IMR-90 (cell line): ENCODE measurements at regions not wholly inside any gene's neighbourhood (a gene's known extent, or its start where the extent isn't known, plus 50 kb on each side); places are given as distances from the start of the nearest gene placed in this dataset.

ENCODE experiments used
- ATAC-seq: fragments of 200-7000 bp; cut with Tn5 transposase; 2 replicates; pipeline ENCODE4 v1.9.1; 2020; ENCODE audit warnings: low read depth, mild to moderate bottlenecking, moderate library complexity
- BruUV-seq: library from RNA; stranded (reverse); fragments of 400-500 nt; replicated peaks from 2 replicates; lab custom pipeline; 2021; lab: Mats Ljungman, UMichigan
- CTCF ChIA-PET: fragments of 300-600 bp; formaldehyde crosslinking; extraction: SDS; loops from one replicate; lab custom pipeline; 2021; ENCODE audit warnings: antibody characterized with exemption; lab: Yijun Ruan, JAX
- POLR2A ChIA-PET: fragments of 300-600 bp; sonication (Branson Sonifier 250); formaldehyde crosslinking; loops from one replicate; lab custom pipeline; 2022; ENCODE audit warnings: antibody characterized with exemption; ENCODE audit not compliant: unreplicated experiment; lab: Charles Lee
- DNase-seq: peaks from one replicate; pipeline ENCODE4 v3.0.0; 2013
- H2AFZ ChIP-seq: replicated peaks from 2 replicates; pipeline ENCODE3; 2013; ENCODE audit warnings: low read length, mild to moderate bottlenecking; ENCODE audit not compliant: poor library complexity
- H2AK5ac ChIP-seq: 2 replicates; pipeline ENCODE4 v1.6.1; 2013; ENCODE audit warnings: low read depth, low read length, inconsistent platforms
- H2AK9ac ChIP-seq: replicated peaks from 2 replicates; pipeline ENCODE3; 2013; ENCODE audit warnings: mild to moderate bottlenecking, low read depth, low read length, moderate library complexity; ENCODE audit not compliant: poor library complexity
- H2BK120ac ChIP-seq: 2 replicates; pipeline ENCODE4 v1.6.1; 2013; ENCODE audit warnings: low read depth, low read length, inconsistent platforms
- H2BK15ac ChIP-seq: 3 replicates; pipeline ENCODE4 v1.6.1; 2013; ENCODE audit warnings: low read depth, low read length, inconsistent platforms
- H2BK20ac ChIP-seq: 2 replicates; pipeline ENCODE4 v1.6.1; 2013; ENCODE audit warnings: low read depth, mild to moderate bottlenecking, inconsistent platforms, low read length, moderate library complexity
- H2BK5ac ChIP-seq: 2 replicates; pipeline ENCODE4 v1.6.1; 2013; ENCODE audit warnings: mild to moderate bottlenecking, low read depth, low read length, inconsistent platforms; ENCODE audit not compliant: poor library complexity, severe bottlenecking
- H3K14ac ChIP-seq: replicated peaks from 2 replicates; pipeline ENCODE4 v1.6.1; 2013; ENCODE audit warnings: low read depth, low read length, inconsistent platforms
- H3K18ac ChIP-seq: 2 replicates; pipeline ENCODE4 v1.6.1; 2013; ENCODE audit warnings: low read depth, low read length, control low read depth
- H3K23ac ChIP-seq: 2 replicates; pipeline ENCODE4 v1.6.1; 2013; ENCODE audit warnings: low read depth, low read length, inconsistent platforms
- H3K27ac ChIP-seq: 2 replicates; pipeline ENCODE4 v1.5.1; 2013; ENCODE audit warnings: mild to moderate bottlenecking, control low read depth, low read length; ENCODE audit not compliant: insufficient read depth
- H3K27me3 ChIP-seq: 2 replicates; pipeline ENCODE4 v1.6.1; 2013; ENCODE audit warnings: low read length; ENCODE audit not compliant: control insufficient read depth, insufficient read depth
- H3K36me3 ChIP-seq: 2 replicates; pipeline ENCODE4 v1.6.1; 2013; ENCODE audit warnings: low read length, mixed read lengths; ENCODE audit not compliant: control insufficient read depth, insufficient read depth
- H3K4ac ChIP-seq: 2 replicates; pipeline ENCODE4 v1.6.1; 2013; ENCODE audit warnings: low read depth, low read length, inconsistent platforms
- H3K4me1 ChIP-seq: 2 replicates; pipeline ENCODE4 v1.6.1; 2013; ENCODE audit warnings: low read length, mixed read lengths; ENCODE audit not compliant: control insufficient read depth, insufficient read depth
- H3K4me2 ChIP-seq: 2 replicates; pipeline ENCODE4 v1.6.1; 2013; ENCODE audit warnings: low read depth, mild to moderate bottlenecking, control low read depth, low read length, moderate library complexity
- H3K4me3 ChIP-seq: 2 replicates; pipeline ENCODE4 v1.5.1; 2013; ENCODE audit warnings: low read depth, mild to moderate bottlenecking, control low read depth, low read length, moderate library complexity; ENCODE audit not compliant: insufficient read depth
- H3K56ac ChIP-seq: 2 replicates; pipeline ENCODE4 v1.6.1; 2013; ENCODE audit warnings: low read length, inconsistent platforms; ENCODE audit not compliant: insufficient read depth; ENCODE audit errors: extremely low read depth
- H3K79me1 ChIP-seq, 2 experiments: 2 replicates each; pipeline ENCODE4 v1.6.1; 2013; ENCODE audit warnings: low read length in 2 of 2, inconsistent platforms in 1 of 2, low read depth in 1 of 2
- H3K9ac ChIP-seq: 2 replicates; pipeline ENCODE4 v1.6.1; 2013; ENCODE audit warnings: low read depth, low read length, control low read depth
- H3K9me1 ChIP-seq: 2 replicates; pipeline ENCODE4 v1.6.1; 2013; ENCODE audit warnings: low read length, inconsistent platforms; ENCODE audit not compliant: insufficient read depth
- H3K9me3 ChIP-seq: 2 replicates; pipeline ENCODE4 v1.6.1; 2013; ENCODE audit warnings: low read length; ENCODE audit not compliant: control insufficient read depth, insufficient read depth
- H4K20me1 ChIP-seq: 2 replicates; pipeline ENCODE4 v1.6.1; 2013; ENCODE audit warnings: low read length, inconsistent platforms; ENCODE audit not compliant: insufficient read depth
- H4K5ac ChIP-seq: 2 replicates; pipeline ENCODE4 v1.6.1; 2013; ENCODE audit warnings: mild to moderate bottlenecking, low read depth, low read length, control low read depth
- H4K8ac ChIP-seq, 2 experiments: 2 replicates each; pipeline ENCODE4 v1.6.1; 2013; ENCODE audit warnings: low read depth in 2 of 2, low read length in 2 of 2, control low read depth in 1 of 2, inconsistent platforms in 1 of 2
- H4K91ac ChIP-seq: 2 replicates; pipeline ENCODE4 v1.6.1; 2013; ENCODE audit warnings: low read depth, low read length, inconsistent platforms; ENCODE audit not compliant: insufficient read depth
- BHLHE40 ChIP-seq: fragments of 150-350 bp; IDR thresholded peaks from 2 replicates; pipeline ENCODE4 v1.6.1; 2016; ENCODE audit warnings: mild to moderate bottlenecking, low read depth, low read length
- CEBPB ChIP-seq: IDR thresholded peaks from 2 replicates; pipeline ENCODE4 v1.6.1; 2012; ENCODE audit warnings: low read depth, low read length, improper control_type of control experiment
- CHD1 ChIP-seq: IDR thresholded peaks from 2 replicates; pipeline ENCODE4 v1.6.1; 2012; ENCODE audit warnings: low read depth, low read length, improper control_type of control experiment
- CTCF ChIP-seq: conservative IDR thresholded peaks from 2 replicates; pipeline ENCODE4 v1.5.1; 2012; ENCODE audit warnings: mild to moderate bottlenecking, low read depth, low read length, improper control_type of control experiment
- ELK1 ChIP-seq: fragments of 150-350 bp; IDR thresholded peaks from 2 replicates; pipeline ENCODE4 v1.6.1; 2016; ENCODE audit warnings: low read depth, mild to moderate bottlenecking, low read length, moderate library complexity, borderline replicate concordance
- FOS ChIP-seq: fragments of 150-350 bp; IDR thresholded peaks from 2 replicates; pipeline ENCODE4 v1.6.1; 2016; ENCODE audit warnings: low read depth, low read length
- MAFK ChIP-seq: IDR thresholded peaks from 2 replicates; pipeline ENCODE4 v1.6.1; 2012; ENCODE audit warnings: low read depth, low read length, improper control_type of control experiment
- MAZ ChIP-seq: IDR thresholded peaks from 2 replicates; pipeline ENCODE4 v1.6.1; 2012; ENCODE audit warnings: low read depth, mild to moderate bottlenecking, low read length, improper control_type of control experiment, moderate library complexity, borderline replicate concordance
- MXI1 ChIP-seq: IDR thresholded peaks from 2 replicates; pipeline ENCODE4 v1.6.1; 2012; ENCODE audit warnings: low read depth, mild to moderate bottlenecking, low read length, moderate library complexity, borderline replicate concordance
- NFE2L2 ChIP-seq: fragments of 150-350 bp; IDR thresholded peaks from 2 replicates; pipeline ENCODE4 v1.6.1; 2016; ENCODE audit warnings: low read depth, mild to moderate bottlenecking, low read length
- POLR2A ChIP-seq: IDR thresholded peaks from 2 replicates; pipeline ENCODE4 v1.6.1; 2012; ENCODE audit warnings: mild to moderate bottlenecking, low read depth, low read length
- RAD21 ChIP-seq: IDR thresholded peaks from 2 replicates; pipeline ENCODE4 v1.6.1; 2012; ENCODE audit warnings: low read length, improper control_type of control experiment
- RCOR1 ChIP-seq: IDR thresholded peaks from 2 replicates; pipeline ENCODE4 v1.6.1; 2012; ENCODE audit warnings: mild to moderate bottlenecking, low read length, improper control_type of control experiment; ENCODE audit not compliant: insufficient replicate concordance
- RFX5 ChIP-seq: IDR thresholded peaks from 2 replicates; pipeline ENCODE4 v1.8.0; 2012; ENCODE audit warnings: low read depth, mild to moderate bottlenecking, low read length, moderate library complexity
- SMC3 ChIP-seq: fragments of 150-350 bp; IDR thresholded peaks from 2 replicates; pipeline ENCODE4 v1.6.1; 2016; ENCODE audit warnings: low read depth, mild to moderate bottlenecking, antibody characterized with exemption, low read length, moderate library complexity
- USF2 ChIP-seq: fragments of 150-350 bp; IDR thresholded peaks from 2 replicates; pipeline ENCODE4 v1.6.1; 2017; ENCODE audit warnings: mild to moderate bottlenecking, antibody characterized with exemption, low read length, low read depth
- WGBS, 2 experiments: methylation state at CpG; one replicate each; pipeline versions ENCODE4 v1.1.5 to v1.1.7; 2013; ENCODE audit warnings: missing lambda C conversion rate in 2 of 2; ENCODE audit not compliant: insufficient read length in 1 of 2; ENCODE audit errors: extremely low coverage in 2 of 2; 5-methylcytosine and 5-hydroxymethylcytosine counted together
- dilution Hi-C: fragments of 300-500 bp; cut with HindIII; formaldehyde crosslinking; loops from one replicate; pipeline ENCODE4 v1.14.3; 2018; ENCODE audit warnings: low sequenced_read_pairs; ENCODE audit not compliant: unreplicated experiment
- in situ Hi-C: fragments of 300-500 bp; cut with MboI; formaldehyde crosslinking; loops from 3 replicates; pipeline ENCODE4 v1.14.3; 2019; ENCODE audit warnings: low sequenced_read_pairs, inconsistent platforms, mixed read lengths
- intact Hi-C: fragments of 100-400 bp; cut with micrococcal nuclease; formaldehyde crosslinking; loops from 2 replicates; pipeline ENCODE4 v1.10.0; 2022

GRCh38 chr13:86856991-86857390 lies 814.2 kb upstream of the SLITRK5 start:
- DNase-seq (peak; percentile 76), ATAC-seq (peak; percentile 63)
- Histone ChIP-seq H3K9me3 (no peaks in the 10 kb centered on the region), H4K5ac (no peak overlapping the region), H3K18ac (no peak overlapping the region), H2BK20ac (peak overlapping the region; percentile 85; the same call in 1 of the 2 replicates), H3K79me1 (no peaks in the 10 kb centered on the region), H2BK5ac (peak overlapping the region; percentile 63), H4K8ac (0 out of 4 replicates have a peak overlapping the region, but pooled peaks of 1 of the 2 experiments have one; percentile 42), H3K56ac (no peak overlapping the region), H3K4me2 (no peak overlapping the region), H3K9ac (no peak overlapping the region), H3K36me3 (no peaks in the 10 kb centered on the region), H2BK15ac (no peak overlapping the region), H4K91ac (no peak overlapping the region), H3K4me1 (no peaks in the 10 kb centered on the region), H2AFZ (peak overlapping the region; percentile 51), H2BK120ac (peak overlapping the region; percentile 84), H3K9me1 (no peaks in the 10 kb centered on the region; the same call in 1 of the 2 replicates), H3K27me3 (no peaks in the 10 kb centered on the region), H3K4me3 (no peak overlapping the region), H4K20me1 (no peaks in the 10 kb centered on the region), H3K4ac (peak overlapping the region; percentile 77; the same call in 1 of the 2 replicates), H2AK5ac (no peak overlapping the region; the same call in 1 of the 2 replicates), H2AK9ac (no peak overlapping the region), H3K14ac (no peak overlapping the region), H3K27ac (no peak overlapping the region), H3K23ac (no peak overlapping the region)
- TF ChIP-seq FOS (no peak), CHD1 (no peak), USF2 (no peak), MAZ (no peak), RCOR1 (no peak), POLR2A (no peak), CTCF (no peak), RAD21 (no peak), NFE2L2 (no peak), ELK1 (no peak), RFX5 (no peak), MAFK (no peak), MXI1 (no peak), BHLHE40 (no peak), SMC3 (no peak), CEBPB (no peak)
- POLR2A ChIA-PET: no interaction called here
- intact Hi-C loops: no loop called here
- no CpG with 5 or more reads among the region's 8 CpGs for WGBS, 2 experiments
- dilution Hi-C loops: no loop called here
- CTCF ChIA-PET: interaction anchor here (0.6 kb wide), 1 partner anchor 390 kb away, joined by 5 read pairs; no protein-coding TSS in a partner anchor
- in situ Hi-C loops: no loop called here
- BruUV-seq: no TSS peak
